ENCODE measurements at regions not wholly inside any gene's neighbourhood (a gene's known extent, or its start where the extent isn't known, plus 50 kb on each side); places are given as distances from the start of the nearest gene placed in this dataset.

GRCh38 chr21:35378881-35379280 is 329.8 kb upstream of the RUNX1 start:
- no peak for DNase-seq

- no peak for DNase-seq
Measured at GRCh38 chr21:35377505-35378090, 328.5 kb upstream of the RUNX1 start.

GRCh38 chr21:35376406-35377135 is 327.5 kb upstream of the RUNX1 start:
- DNase-seq = no peak

GRCh38 chr21:35375115-35375514 is 326.0 kb upstream of the RUNX1 start:
- DNase-seq = no peak

GRCh38 chr21:35373998-35374397 is 324.9 kb upstream of the RUNX1 start:
- no peak for DNase-seq

GRCh38 chr21:35372201-35372600 is 323.1 kb upstream of the RUNX1 start:
- no peak for DNase-seq

- DNase-seq = no peak
Measured at GRCh38 chr21:35370671-35371070, 321.6 kb upstream of the RUNX1 start.

GRCh38 chr21:35370071-35370470 is 321.0 kb upstream of the RUNX1 start:
- DNase-seq = no peak

GRCh38 chr21:35368326-35368725 is 319.2 kb upstream of the RUNX1 start:
- no peak for DNase-seq

GRCh38 chr21:35367553-35367952 is 318.5 kb upstream of the RUNX1 start:
- DNase-seq = no peak

- DNase-seq = no peak
Measured at GRCh38 chr21:35366394-35367080, 317.4 kb upstream of the RUNX1 start.

GRCh38 chr21:35363458-35363857 is 314.4 kb upstream of the RUNX1 start:
- DNase-seq = no peak

- no peak for DNase-seq
Measured at GRCh38 chr21:35361988-35362387, 312.9 kb upstream of the RUNX1 start.

- no peak for DNase-seq
Measured at GRCh38 chr21:35360870-35361570, 311.9 kb upstream of the RUNX1 start.

- DNase-seq = no peak
Measured at GRCh38 chr21:35359076-35359475, 310.0 kb upstream of the RUNX1 start.

GRCh38 chr21:35358008-35358407 is 308.9 kb upstream of the RUNX1 start:
- DNase-seq = no peak

GRCh38 chr21:35357041-35357780 is 308.1 kb upstream of the RUNX1 start:
- no peak for DNase-seq

- no peak for DNase-seq
Measured at GRCh38 chr21:35354078-35354477, 305.0 kb upstream of the RUNX1 start.

GRCh38 chr21:35352793-35353192 is 303.7 kb upstream of the RUNX1 start:
- DNase-seq = no peak

GRCh38 chr21:35352066-35352770 is 303.1 kb upstream of the RUNX1 start:
- no peak for DNase-seq

- DNase-seq = no peak
Measured at GRCh38 chr21:35351434-35351833, 302.3 kb upstream of the RUNX1 start.

GRCh38 chr21:35350965-35351364 is 301.9 kb upstream of the RUNX1 start:
- DNase-seq = no peak

Measured in activated CD4-positive, CD25-positive, alpha-beta regulatory T cell treated with anti-CD3 and anti-CD28 coated beads, Interleukin-2, amount 50 U/mL, for 72 hours (primary cell).